ENCODE measurements at regions not wholly inside any gene's neighbourhood (a gene's known extent, or its start where the extent isn't known, plus 50 kb on each side); places are given as distances from the start of the nearest gene placed in this dataset.
"Not testable (repeated sequence)": the region's sequence is repeated elsewhere in the genome, so short reads cannot be mapped to it uniquely, and the experiment has no call there.

- DNase-seq; H3K4me3 Mint-ChIP-seq; CTCF ChIA-PET; H3K27me3 Mint-ChIP-seq; POLR2A ChIA-PET; H3K36me3 Mint-ChIP-seq; intact Hi-C loops (cut with micrococcal nuclease); H3K27ac Mint-ChIP-seq; H3K4me1 Mint-ChIP-seq (ENCODE audit: low read depth): not testable (repeated sequence)
- H3K9me3 Mint-ChIP-seq, result peaks cover 25% of the 10 kb centered on the region
These were observed 109.6 kb upstream of the ANKRD28 start for GRCh38 chr3:15907403-15907802.

DNA sequence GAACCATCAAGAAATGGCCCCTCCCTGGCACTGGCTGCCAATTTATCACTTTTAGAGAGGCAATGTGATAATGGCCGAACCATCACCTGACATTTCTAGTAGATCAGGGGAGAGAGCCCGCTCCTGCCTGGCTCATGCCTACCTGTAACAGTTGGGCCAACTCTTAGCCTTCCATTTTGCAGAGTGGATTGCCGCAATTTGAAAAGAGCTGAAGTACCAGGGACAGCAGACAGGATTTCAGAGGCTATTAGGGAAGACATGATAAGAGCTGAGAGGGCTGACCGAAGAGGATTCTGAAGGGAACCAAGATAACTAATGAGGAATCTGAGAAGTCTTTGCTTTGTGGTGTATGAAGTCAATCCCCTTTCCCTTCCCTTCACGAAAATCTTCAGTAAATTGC is 121.2 kb upstream of the ANKRD28 start:
- Mint-ChIP-seq H3K27ac (no peak overlapping the region), H3K4me1 (ENCODE audit: low read depth) (no peaks in the 10 kb centered on the region), H3K9me3 (no peaks in the 10 kb centered on the region), H3K27me3 (no peaks in the 10 kb centered on the region), H3K36me3 (no peaks in the 10 kb centered on the region), H3K4me3 (no peak overlapping the region)
- DNase-seq, result no peak
- intact Hi-C loops (cut with micrococcal nuclease), result no loop called here
- CTCF ChIA-PET, result no interaction called here
- POLR2A ChIA-PET, result no interaction called here

DNA sequence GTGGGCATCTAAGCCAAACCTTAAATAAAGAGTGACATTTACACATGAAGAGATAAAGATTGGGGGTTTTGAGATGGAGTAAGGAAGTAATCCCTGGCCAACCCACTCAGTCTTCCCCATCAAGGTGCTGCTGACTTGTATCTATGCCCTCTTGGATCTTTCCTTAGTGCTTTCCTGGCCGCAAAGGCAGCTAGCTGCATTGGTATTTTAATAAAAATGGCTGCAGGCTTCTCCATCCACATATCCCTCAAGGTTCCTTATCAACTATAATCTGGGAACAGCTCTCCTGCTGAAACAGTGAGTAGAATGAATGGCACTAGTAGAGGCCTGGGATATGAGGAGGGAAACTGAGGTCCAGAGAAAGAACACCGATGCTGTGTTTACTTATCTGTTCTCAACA is 122.2 kb upstream of the ANKRD28 start:
- Mint-ChIP-seq H3K9me3 (no peaks in the 10 kb centered on the region), H3K4me3 (no peak overlapping the region), H3K27me3 (no peaks in the 10 kb centered on the region), H3K27ac (no peak overlapping the region), H3K4me1 (ENCODE audit: low read depth) (no peaks in the 10 kb centered on the region), H3K36me3 (no peaks in the 10 kb centered on the region)
- intact Hi-C loops (cut with micrococcal nuclease), result no loop called here
- CTCF ChIA-PET, result no interaction called here
- DNase-seq, result no peak
- POLR2A ChIA-PET, result no interaction called here

GRCh38 chr3:15923640-15924405 is 126.0 kb upstream of the ANKRD28 start:
- Mint-ChIP-seq H3K4me3 (no peak overlapping the region), H3K36me3 (no peaks in the 10 kb centered on the region)
- CTCF ChIA-PET, result no interaction called here

GRCh38 chr3:15924914-15925313 is 127.1 kb upstream of the ANKRD28 start:
- H3K27ac Mint-ChIP-seq, result no peak overlapping the region
- H3K27me3 Mint-ChIP-seq, result no peaks in the 10 kb centered on the region
- CTCF ChIA-PET, result interaction anchor here (0.6 kb wide), 1 partner anchor 1174 kb away, joined by 5 read pairs; no protein-coding TSS in a partner anchor
- H3K9me3 Mint-ChIP-seq, result no peaks in the 10 kb centered on the region
- POLR2A ChIA-PET, result no interaction called here
- H3K4me3 Mint-ChIP-seq, result no peak overlapping the region
- no peak for DNase-seq
- H3K36me3 Mint-ChIP-seq, result no peaks in the 10 kb centered on the region
- intact Hi-C loops (cut with micrococcal nuclease), result no loop called here
- no peaks in the 10 kb centered on the region for H3K4me1 Mint-ChIP-seq (ENCODE audit: low read depth)

More at GRCh38 chr3:15923640-15924405, 126.0 kb upstream of the ANKRD28 start:
- Mint-ChIP-seq H3K9me3 (no peaks in the 10 kb centered on the region), H3K4me1 (ENCODE audit: low read depth) (no peaks in the 10 kb centered on the region), H3K27ac (no peak overlapping the region), H3K27me3 (no peaks in the 10 kb centered on the region)
- intact Hi-C loops (cut with micrococcal nuclease), result no loop called here
- POLR2A ChIA-PET, result no interaction called here
- DNase-seq, result no peak

DNA sequence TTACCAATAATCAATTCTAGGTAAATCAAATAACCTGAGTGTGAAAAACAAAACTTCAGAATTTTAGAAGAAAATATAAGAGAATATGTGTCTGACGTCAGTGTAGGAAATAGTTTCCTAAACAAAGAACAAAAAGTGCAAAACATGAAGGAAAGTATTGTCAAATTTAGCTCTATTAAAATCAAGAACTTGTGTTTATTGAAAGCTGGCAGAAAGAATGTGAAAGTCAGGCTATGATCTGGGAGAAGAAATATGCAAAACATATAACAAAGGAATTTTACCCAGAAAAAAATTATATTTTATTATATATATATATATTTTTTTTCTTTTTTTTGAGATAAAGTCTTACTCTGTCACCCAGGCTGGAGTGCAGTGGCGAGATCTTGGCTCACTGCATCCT is 129.1 kb upstream of the ANKRD28 start:
- H3K4me1 Mint-ChIP-seq (ENCODE audit: low read depth), result no peaks in the 10 kb centered on the region
- intact Hi-C loops (cut with micrococcal nuclease), result no loop called here
- no peaks in the 10 kb centered on the region for H3K27me3 Mint-ChIP-seq
- no peaks in the 10 kb centered on the region for H3K9me3 Mint-ChIP-seq
- DNase-seq, result no peak
- H3K27ac Mint-ChIP-seq, result no peak overlapping the region
- ChIA-PET CTCF (no interaction called here), POLR2A (no interaction called here)
- no peak overlapping the region for H3K4me3 Mint-ChIP-seq
- no peaks in the 10 kb centered on the region for H3K36me3 Mint-ChIP-seq

- ChIA-PET CTCF (no interaction called here), POLR2A (no interaction called here)
- intact Hi-C loops (cut with micrococcal nuclease), result no loop called here
- no peaks in the 10 kb centered on the region for H3K4me1 Mint-ChIP-seq (ENCODE audit: low read depth)
- no peaks in the 10 kb centered on the region for H3K27me3 Mint-ChIP-seq
- no peaks in the 10 kb centered on the region for H3K36me3 Mint-ChIP-seq
- no peak overlapping the region for H3K27ac Mint-ChIP-seq
- no peaks in the 10 kb centered on the region for H3K9me3 Mint-ChIP-seq
- no peak for DNase-seq
- no peak overlapping the region for H3K4me3 Mint-ChIP-seq
These were observed 130.2 kb upstream of the ANKRD28 start for GRCh38 chr3:15927969-15928368.

- no peaks in the 10 kb centered on the region for H3K36me3 Mint-ChIP-seq
- CTCF ChIA-PET, result no interaction called here
- intact Hi-C loops (cut with micrococcal nuclease), result no loop called here
- H3K27me3 Mint-ChIP-seq, result no peaks in the 10 kb centered on the region
- no peak for DNase-seq
- POLR2A ChIA-PET, result no interaction called here
- H3K4me1 Mint-ChIP-seq (ENCODE audit: low read depth), result no peaks in the 10 kb centered on the region
- H3K4me3 Mint-ChIP-seq, result no peak overlapping the region
- H3K27ac Mint-ChIP-seq, result no peak overlapping the region
- H3K9me3 Mint-ChIP-seq, result no peaks in the 10 kb centered on the region
These were observed 132.3 kb upstream of the ANKRD28 start for GRCh38 chr3:15929944-15930571.

GRCh38 chr3:15932348-15933300 is 134.8 kb upstream of the ANKRD28 start:
- H3K9me3 Mint-ChIP-seq, result no peaks in the 10 kb centered on the region
- ChIA-PET POLR2A (no interaction called here), CTCF (interaction anchor here (0.6 kb wide), 1 partner anchor 325 kb away, joined by 3 read pairs; no protein-coding TSS in a partner anchor)
- H3K4me3 Mint-ChIP-seq, result no peak overlapping the region
- no peaks in the 10 kb centered on the region for H3K36me3 Mint-ChIP-seq
- intact Hi-C loops (cut with micrococcal nuclease), result no loop called here
- no peak for DNase-seq
- no peak overlapping the region for H3K27ac Mint-ChIP-seq
- H3K4me1 Mint-ChIP-seq (ENCODE audit: low read depth), result no peaks in the 10 kb centered on the region
- peaks cover 3% of the 10 kb centered on the region for H3K27me3 Mint-ChIP-seq

DNA sequence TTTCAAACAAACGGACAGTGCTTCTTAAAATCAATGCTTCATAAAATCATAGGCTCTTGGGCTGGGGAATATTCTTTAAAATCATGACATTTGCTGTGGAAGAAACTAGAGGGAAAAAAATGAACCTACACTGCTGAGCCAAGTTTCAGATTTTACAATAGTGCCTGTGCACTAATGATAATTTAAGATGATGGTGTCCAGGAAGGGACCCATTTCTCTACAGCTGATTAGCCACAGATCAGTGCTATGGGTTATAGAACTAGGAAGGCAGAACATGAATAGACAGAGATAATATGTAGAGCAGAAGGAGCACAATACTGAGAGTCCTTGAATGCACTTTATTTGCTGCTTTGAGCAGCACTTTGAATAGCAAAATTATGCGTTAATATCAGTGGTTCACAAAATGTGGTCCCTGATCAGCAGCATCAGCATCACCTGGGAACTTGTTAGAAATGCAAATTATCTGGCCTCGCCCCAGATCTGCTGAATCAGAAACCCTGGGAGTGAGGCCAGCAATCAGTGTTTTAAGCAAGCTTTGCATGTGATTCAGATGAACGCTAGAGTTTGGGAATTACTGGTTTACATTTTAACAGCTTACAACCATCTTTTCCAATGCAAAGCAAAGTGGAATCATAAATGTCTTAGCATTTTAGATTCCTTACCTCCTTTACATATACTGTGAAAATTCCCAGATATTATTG is 135.8 kb upstream of the ANKRD28 start:
- ChIA-PET POLR2A (no interaction called here), CTCF (no interaction called here)
- intact Hi-C loops (cut with micrococcal nuclease), result no loop called here
- no peak overlapping the region for H3K4me3 Mint-ChIP-seq
- no peak overlapping the region for H3K27ac Mint-ChIP-seq
- no peak for DNase-seq
- H3K4me1 Mint-ChIP-seq (ENCODE audit: low read depth), result no peaks in the 10 kb centered on the region
- no peaks in the 10 kb centered on the region for H3K36me3 Mint-ChIP-seq
- peaks cover 3% of the 10 kb centered on the region for H3K27me3 Mint-ChIP-seq
- H3K9me3 Mint-ChIP-seq, result no peaks in the 10 kb centered on the region

DNA sequence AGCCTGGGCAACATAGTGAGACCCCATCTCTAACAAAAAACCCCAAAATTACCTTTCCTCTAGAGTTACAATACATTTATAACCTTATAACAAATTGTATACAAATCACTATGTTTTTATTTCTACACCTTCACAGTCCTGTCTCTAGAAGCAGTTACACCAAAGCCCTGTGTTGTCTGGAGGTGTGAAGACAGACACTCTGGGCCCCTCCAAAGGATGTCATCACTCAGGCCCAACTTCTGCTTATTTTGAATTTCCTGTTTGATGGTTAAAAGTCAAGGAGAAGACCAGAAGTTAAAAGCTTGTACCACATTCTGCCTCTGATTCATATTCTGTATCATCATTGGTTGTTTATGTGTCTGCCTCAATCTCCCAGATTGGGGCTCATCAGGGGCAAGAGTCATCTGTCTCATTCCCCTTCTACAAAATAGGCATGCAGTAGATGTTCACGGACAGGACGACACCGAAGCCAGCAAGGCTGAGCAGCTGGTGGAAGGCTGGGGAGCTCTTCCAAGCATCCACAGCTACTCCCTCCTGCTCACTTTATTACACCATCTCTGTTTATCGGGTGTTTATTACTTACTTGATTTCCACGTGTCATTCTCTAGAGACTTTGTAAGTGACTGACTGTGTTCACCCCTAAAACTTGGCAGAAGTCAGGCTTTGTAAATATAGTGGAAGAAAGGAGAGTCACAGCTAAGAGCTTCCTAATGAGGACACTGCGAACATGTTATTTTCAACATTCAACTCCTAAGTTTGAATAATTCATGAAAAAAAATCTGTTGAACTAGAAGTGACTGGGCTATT is 136.8 kb upstream of the ANKRD28 start:
- intact Hi-C loops (cut with micrococcal nuclease), result no loop called here
- no peak overlapping the region for H3K27ac Mint-ChIP-seq
- H3K27me3 Mint-ChIP-seq, result peaks cover 3% of the 10 kb centered on the region
- no peaks in the 10 kb centered on the region for H3K9me3 Mint-ChIP-seq
- DNase-seq, result no peak
- ChIA-PET POLR2A (no interaction called here), CTCF (no interaction called here)
- no peak overlapping the region for H3K4me3 Mint-ChIP-seq
- no peaks in the 10 kb centered on the region for H3K4me1 Mint-ChIP-seq (ENCODE audit: low read depth)
- H3K36me3 Mint-ChIP-seq, result no peaks in the 10 kb centered on the region
